Hepatocyte (in vitro differentiated cells): ENCODE measurements at regions not wholly inside any gene's neighbourhood (a gene's known extent, or its start where the extent isn't known, plus 50 kb on each side); places are given as distances from the start of the nearest gene placed in this dataset.

Experiments
- DNase-seq: peaks from one replicate; pipeline ENCODE4 v3.0.0-alpha.2; 2016; ENCODE audit warnings: low spot score
- H2AFZ ChIP-seq: fragments of 200-600 bp; sonication (generic); 2 replicates; pipeline ENCODE4 v1.6.0; 2016; ENCODE audit warnings: antibody characterized with exemption, mild to moderate bottlenecking
- H3K27ac ChIP-seq: fragments of 200-600 bp; sonication (generic); 2 replicates; pipeline ENCODE4 v1.5.1; 2016; ENCODE audit warnings: mild to moderate bottlenecking
- H3K27me3 ChIP-seq: fragments of 200-600 bp; sonication (generic); 2 replicates; pipeline ENCODE4 v1.6.1; 2016
- H3K36me3 ChIP-seq: fragments of 200-600 bp; sonication (generic); replicated peaks from 2 replicates; pipeline ENCODE4 v1.5.1; 2016; ENCODE audit warnings: low read depth; ENCODE audit not compliant: insufficient read depth
- H3K4me1 ChIP-seq: fragments of 200-600 bp; sonication (generic); 2 replicates; pipeline ENCODE4 v1.5.1; 2016; ENCODE audit warnings: mild to moderate bottlenecking, moderate library complexity; ENCODE audit not compliant: insufficient read depth
- H3K4me2 ChIP-seq: fragments of 200-600 bp; sonication (generic); 2 replicates; pipeline ENCODE4 v1.6.0; 2016
- H3K4me3 ChIP-seq: fragments of 200-600 bp; sonication (generic); 2 replicates; pipeline ENCODE4 v1.5.1; 2016; ENCODE audit warnings: mild to moderate bottlenecking
- H3K79me2 ChIP-seq: fragments of 200-600 bp; sonication (generic); 2 replicates; pipeline ENCODE4 v1.6.0; 2017; ENCODE audit warnings: mild to moderate bottlenecking
- H3K9me2 ChIP-seq: fragments of 200-600 bp; sonication (generic); replicated peaks from 2 replicates; pipeline ENCODE4 v1.6.0; 2017; ENCODE audit warnings: mild to moderate bottlenecking; ENCODE audit not compliant: insufficient read depth
- H3K9me3 ChIP-seq: fragments of 200-600 bp; sonication (generic); 2 replicates; pipeline ENCODE4 v1.5.1; 2016; ENCODE audit warnings: low read depth, mild to moderate bottlenecking
- H4K20me1 ChIP-seq: fragments of 200-600 bp; sonication (generic); 2 replicates; pipeline ENCODE4 v1.6.0; 2016; ENCODE audit warnings: mild to moderate bottlenecking; ENCODE audit not compliant: insufficient read depth, poor library complexity, severe bottlenecking
- CTCF ChIP-seq: fragments of 200-600 bp; sonication (generic); IDR thresholded peaks from 2 replicates; pipeline ENCODE4 v1.5.1; 2016; ENCODE audit warnings: antibody characterized with exemption, mild to moderate bottlenecking; ENCODE audit not compliant: poor library complexity
- EZH2 ChIP-seq: fragments of 200-600 bp; sonication (generic); IDR thresholded peaks from 2 replicates; pipeline ENCODE4 v1.6.1; 2016; ENCODE audit warnings: antibody characterized with exemption, mild to moderate bottlenecking, borderline replicate concordance
- EZH2phosphoT487 ChIP-seq: fragments of 200-600 bp; sonication (generic); IDR thresholded peaks from one replicate; pipeline ENCODE4 v1.6.1; 2018; ENCODE audit warnings: antibody characterized with exemption, mild to moderate bottlenecking, low read depth, moderate library complexity; ENCODE audit not compliant: unreplicated experiment, severe bottlenecking
- WGBS: methylation state at CpG from one replicate; pipeline ENCODE4 v1.1.6; 2016; ENCODE audit warnings: low lambda C conversion rate; ENCODE audit errors: missing lambda C conversion rate; 5-methylcytosine and 5-hydroxymethylcytosine counted together

GRCh38 chr3:144569651-144570050 is 598.0 kb downstream of the DIPK2A start:
- WGBS = 60% methylated on average over 1 of the region's 1 CpG

GRCh38 chr3:144583871-144584270 is 612.2 kb downstream of the DIPK2A start:
- H3K79me2 ChIP-seq = no peaks in the 10 kb centered on the region
- no peak overlapping the region for H2AFZ ChIP-seq
- no peaks in the 10 kb centered on the region for H3K9me3 ChIP-seq
- no peaks in the 10 kb centered on the region for H3K27me3 ChIP-seq
- H3K27ac ChIP-seq = no peak overlapping the region
- no peak overlapping the region for H3K4me3 ChIP-seq
- TF ChIP-seq CTCF (no peak), EZH2phosphoT487 (no peak)
- H3K4me2 ChIP-seq = no peak overlapping the region
- no peaks in the 10 kb centered on the region for H4K20me1 ChIP-seq
- H3K36me3 ChIP-seq = no peaks in the 10 kb centered on the region
- no peaks in the 10 kb centered on the region for H3K9me2 ChIP-seq
- H3K4me1 ChIP-seq = no peaks in the 10 kb centered on the region
- 90% methylated on average over 1 of the region's 1 CpG for WGBS
- no peak for DNase-seq

More at GRCh38 chr3:144569651-144570050, 598.0 kb downstream of the DIPK2A start:
- H3K79me2 ChIP-seq = no peaks in the 10 kb centered on the region
- no peaks in the 10 kb centered on the region for H3K36me3 ChIP-seq
- no peak for TF ChIP-seq EZH2phosphoT487
- no peak for TF ChIP-seq EZH2
- TF ChIP-seq CTCF = no peak
- H4K20me1 ChIP-seq = no peaks in the 10 kb centered on the region
- no peak overlapping the region for H3K4me2 ChIP-seq
- no peaks in the 10 kb centered on the region for H3K9me3 ChIP-seq
- no peak overlapping the region for H3K4me3 ChIP-seq
- no peaks in the 10 kb centered on the region for H3K27me3 ChIP-seq
- H2AFZ ChIP-seq = no peak overlapping the region
- no peak for DNase-seq
- no peaks in the 10 kb centered on the region for H3K9me2 ChIP-seq
- no peaks in the 10 kb centered on the region for H3K4me1 ChIP-seq
- H3K27ac ChIP-seq = no peak overlapping the region

GRCh38 chr3:144585408-144585807 is 613.8 kb downstream of the DIPK2A start:
- no peak overlapping the region for H3K4me2 ChIP-seq
- no peaks in the 10 kb centered on the region for H3K9me2 ChIP-seq
- no peaks in the 10 kb centered on the region for H3K27me3 ChIP-seq
- WGBS = 100% methylated on average over 2 of the region's 2 CpGs
- no peaks in the 10 kb centered on the region for H3K4me1 ChIP-seq
- no peaks in the 10 kb centered on the region for H3K79me2 ChIP-seq
- no peak overlapping the region for H3K27ac ChIP-seq
- H3K4me3 ChIP-seq = no peak overlapping the region
- TF ChIP-seq EZH2phosphoT487 (no peak), CTCF (no peak), EZH2 (no peak)
- H3K9me3 ChIP-seq = no peaks in the 10 kb centered on the region
- H4K20me1 ChIP-seq = no peaks in the 10 kb centered on the region
- DNase-seq = no peak
- no peak overlapping the region for H2AFZ ChIP-seq
- H3K36me3 ChIP-seq = no peaks in the 10 kb centered on the region

- Histone ChIP-seq H3K4me3 (no peak overlapping the region), H3K36me3 (no peaks in the 10 kb centered on the region), H3K4me1 (no peaks in the 10 kb centered on the region), H3K27me3 (no peaks in the 10 kb centered on the region), H2AFZ (no peak overlapping the region), H3K9me2 (no peaks in the 10 kb centered on the region), H3K9me3 (no peaks in the 10 kb centered on the region), H3K27ac (peak overlapping the region; percentile 34), H3K79me2 (no peaks in the 10 kb centered on the region), H3K4me2 (no peak overlapping the region), H4K20me1 (no peaks in the 10 kb centered on the region)
- DNase-seq = no peak
- whole genome bisulfite sequencing = 97% methylated on average over 7 of the region's 7 CpGs
- TF ChIP-seq EZH2phosphoT487 (no peak), EZH2 (no peak), CTCF (no peak)
Observed at GRCh38 chr3:144585953-144586352, 614.3 kb downstream of the DIPK2A start.
